ENCODE measurements at regions not wholly inside any gene's neighbourhood (a gene's known extent, or its start where the extent isn't known, plus 50 kb on each side); places are given as distances from the start of the nearest gene placed in this dataset.
A peak's percentile ranks its signal among the peaks of the same experiment; 100 is the strongest.

GRCh38 chr1:58857680-58858673 is 74.1 kb upstream of the JUN start:
- intact Hi-C loops (cut with DNase I), result no loop called here

GRCh38 chr1:58859769-58860485 is 76.1 kb upstream of the JUN start:
- H3K4me3 ChIP-seq (replicated peaks in 1 of 3), result no peak overlapping the region
- WGBS, 2 donors, result 55 to 58% methylated on average over 3 of the region's 3 CpGs
- H3K36me3 ChIP-seq, result no peaks in the 10 kb centered on the region
- TF ChIP-seq, protein P1, sequence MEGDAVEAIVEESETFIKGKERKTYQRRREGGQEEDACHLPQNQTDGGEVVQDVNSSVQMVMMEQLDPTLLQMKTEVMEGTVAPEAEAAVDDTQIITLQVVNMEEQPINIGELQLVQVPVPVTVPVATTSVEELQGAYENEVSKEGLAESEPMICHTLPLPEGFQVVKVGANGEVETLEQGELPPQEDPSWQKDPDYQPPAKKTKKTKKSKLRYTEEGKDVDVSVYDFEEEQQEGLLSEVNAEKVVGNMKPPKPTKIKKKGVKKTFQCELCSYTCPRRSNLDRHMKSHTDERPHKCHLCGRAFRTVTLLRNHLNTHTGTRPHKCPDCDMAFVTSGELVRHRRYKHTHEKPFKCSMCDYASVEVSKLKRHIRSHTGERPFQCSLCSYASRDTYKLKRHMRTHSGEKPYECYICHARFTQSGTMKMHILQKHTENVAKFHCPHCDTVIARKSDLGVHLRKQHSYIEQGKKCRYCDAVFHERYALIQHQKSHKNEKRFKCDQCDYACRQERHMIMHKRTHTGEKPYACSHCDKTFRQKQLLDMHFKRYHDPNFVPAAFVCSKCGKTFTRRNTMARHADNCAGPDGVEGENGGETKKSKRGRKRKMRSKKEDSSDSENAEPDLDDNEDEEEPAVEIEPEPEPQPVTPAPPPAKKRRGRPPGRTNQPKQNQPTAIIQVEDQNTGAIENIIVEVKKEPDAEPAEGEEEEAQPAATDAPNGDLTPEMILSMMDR (IDR thresholded peaks at IDR 0.05), result no peak
- TF ChIP-seq POLR2A (IDR thresholded peaks at IDR 0.05), result no peak
- peak; percentile 57 to 69 for DNase-seq
- H3K27ac ChIP-seq, result peak overlapping the region in 2 of 3 donors; percentile 25 to 48
- H3K9me3 ChIP-seq, result no peaks in the 10 kb centered on the region
- no peaks in the 10 kb centered on the region for H3K27me3 ChIP-seq
- peaks cover 30 to 43% of the 10 kb centered on the region in 2 donors for H3K4me1 ChIP-seq
- intact Hi-C loops (cut with DNase I), result no loop called here

More at GRCh38 chr1:58857680-58858673, 74.1 kb upstream of the JUN start:
- DNase-seq, result peak; percentile 72 to 74
- no peaks in the 10 kb centered on the region for H3K27me3 ChIP-seq
- TF ChIP-seq POLR2A (IDR thresholded peaks at IDR 0.05), result peak in 1 of 2 donors; percentile 38
- TF ChIP-seq, protein P1 (IDR thresholded peaks at IDR 0.05), result no peak
- H3K27ac ChIP-seq, result peak overlapping the region; percentile 25 to 43 (median 33)
- no peaks in the 10 kb centered on the region for H3K9me3 ChIP-seq
- H3K36me3 ChIP-seq, result no peaks in the 10 kb centered on the region
- no peak overlapping the region for H3K4me3 ChIP-seq (replicated peaks in 1 of 3)
- peaks cover 36 to 55% of the 10 kb centered on the region in 2 donors for H3K4me1 ChIP-seq
- 52% methylated on average over 3 of the region's 3 CpGs for WGBS, 2 donors

GRCh38 chr1:58861076-58861475 is 77.2 kb upstream of the JUN start:
- DNase-seq, result no peak
- Histone ChIP-seq H3K27ac (no peak overlapping the region), H3K36me3 (no peaks in the 10 kb centered on the region), H3K4me1 (peaks cover 23 to 33% of the 10 kb centered on the region in 2 donors), H3K27me3 (no peaks in the 10 kb centered on the region), H3K4me3 (replicated peaks in 1 of 3) (no peak overlapping the region), H3K9me3 (no peaks in the 10 kb centered on the region)
- 84 to 86% methylated on average over 1 of the region's 1 CpG for WGBS, 2 donors
- intact Hi-C loops (cut with DNase I), result no loop called here
- TF ChIP-seq POLR2A (IDR thresholded peaks at IDR 0.05), result no peak
- TF ChIP-seq, protein P1 (IDR thresholded peaks at IDR 0.05), result no peak

DNA sequence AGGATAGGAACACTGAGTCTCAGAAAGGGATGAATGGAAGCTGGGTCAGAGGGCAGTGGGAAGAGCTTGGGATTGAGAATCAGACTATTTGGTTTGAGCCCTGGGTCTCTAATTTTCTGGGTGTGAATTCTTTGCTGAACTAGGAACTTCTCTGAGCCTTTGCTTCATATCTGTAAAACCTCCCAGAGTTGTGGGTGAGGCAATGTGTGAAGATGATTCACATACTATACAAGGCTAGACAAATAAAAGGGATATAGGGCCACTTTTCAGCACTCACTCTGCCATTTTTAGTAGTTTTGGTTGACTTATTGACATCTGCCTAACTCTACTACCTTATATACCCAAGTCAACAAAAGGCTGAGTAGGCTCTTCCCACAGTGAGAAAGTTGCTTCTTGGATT is 77.7 kb upstream of the JUN start:
- no peak for DNase-seq
- no peak overlapping the region for H3K27ac ChIP-seq
- H3K36me3 ChIP-seq, result no peaks in the 10 kb centered on the region
- H3K4me3 ChIP-seq (replicated peaks in 1 of 3), result no peak overlapping the region
- H3K27me3 ChIP-seq, result no peaks in the 10 kb centered on the region
- intact Hi-C loops (cut with DNase I), result no loop called here
- H3K4me1 ChIP-seq, result peaks cover 23 to 33% of the 10 kb centered on the region in 2 donors
- TF ChIP-seq, protein P1 (IDR thresholded peaks at IDR 0.05), result no peak
- no peak for TF ChIP-seq POLR2A (IDR thresholded peaks at IDR 0.05)
- H3K9me3 ChIP-seq, result no peaks in the 10 kb centered on the region

All from thyroid gland (tissue), 4 donors.